Endothelial cell (in vitro differentiated cells): ENCODE measurements at regions not wholly inside any gene's neighbourhood (a gene's known extent, or its start where the extent isn't known, plus 50 kb on each side); places are given as distances from the start of the nearest gene placed in this dataset.

Source experiments
- DNase-seq: peaks from one replicate; pipeline ENCODE4 v3.0.0; 2021; ENCODE audit warnings: low spot score
- H3K27ac Mint-ChIP-seq: one replicate; pipeline ENCODE4 v1.8.0; 2021; ENCODE audit warnings: mixed read lengths, inconsistent platforms; ENCODE audit not compliant: unreplicated experiment
- H3K27me3 Mint-ChIP-seq: one replicate; pipeline ENCODE4 v1.8.0; 2021; ENCODE audit warnings: mild to moderate bottlenecking, moderate library complexity, mixed read lengths, inconsistent platforms; ENCODE audit not compliant: unreplicated experiment
- H3K36me3 Mint-ChIP-seq: one replicate; pipeline ENCODE4 v1.8.0; 2021; ENCODE audit warnings: mild to moderate bottlenecking, low read depth, mixed read lengths, inconsistent platforms; ENCODE audit not compliant: unreplicated experiment
- H3K4me1 Mint-ChIP-seq: one replicate; pipeline ENCODE4 v1.8.0; 2021; ENCODE audit warnings: mild to moderate bottlenecking, mixed read lengths, inconsistent platforms; ENCODE audit not compliant: unreplicated experiment
- H3K4me3 Mint-ChIP-seq: one replicate; pipeline ENCODE4 v1.8.0; 2021; ENCODE audit warnings: mild to moderate bottlenecking, mixed read lengths, inconsistent platforms; ENCODE audit not compliant: unreplicated experiment
- H3K9me3 Mint-ChIP-seq: one replicate; pipeline ENCODE4 v1.8.0; 2021; ENCODE audit warnings: mixed read lengths, inconsistent platforms; ENCODE audit not compliant: unreplicated experiment
- CTCF ChIP-seq: fragments of 200-600 bp; sonication (generic); IDR thresholded peaks from one replicate; pipeline ENCODE4 v1.5.0; 2021; ENCODE audit warnings: antibody characterized with exemption; ENCODE audit not compliant: unreplicated experiment

GRCh38 chr9:115285836-115286235, 167.9 kb upstream of the TNC start:
- Mint-ChIP-seq H3K4me1 (peaks cover 6% of the 10 kb centered on the region), H3K9me3 (no peaks in the 10 kb centered on the region), H3K27me3 (peaks cover 1% of the 10 kb centered on the region), H3K4me3 (no peak overlapping the region), H3K27ac (no peak overlapping the region), H3K36me3 (no peaks in the 10 kb centered on the region)
- no peak for TF ChIP-seq CTCF
- no peak for DNase-seq

- no peaks in the 10 kb centered on the region for H3K36me3 Mint-ChIP-seq
- peaks cover 1% of the 10 kb centered on the region for H3K27me3 Mint-ChIP-seq
- H3K4me3 Mint-ChIP-seq = no peak overlapping the region
- peaks cover 3% of the 10 kb centered on the region for H3K4me1 Mint-ChIP-seq
- no peak for DNase-seq
- no peaks in the 10 kb centered on the region for H3K9me3 Mint-ChIP-seq
- no peak for TF ChIP-seq CTCF
- H3K27ac Mint-ChIP-seq = no peak overlapping the region
Measured at GRCh38 chr9:115286411-115286810, 168.5 kb upstream of the TNC start.

GRCh38 chr9:115289757-115290208, 171.8 kb upstream of the TNC start:
- TF ChIP-seq CTCF = no peak
- DNase-seq = no peak
- H3K4me1 Mint-ChIP-seq = peaks cover 7% of the 10 kb centered on the region
- no peaks in the 10 kb centered on the region for H3K27me3 Mint-ChIP-seq
- H3K36me3 Mint-ChIP-seq = no peaks in the 10 kb centered on the region
- H3K9me3 Mint-ChIP-seq = no peaks in the 10 kb centered on the region
- no peak overlapping the region for H3K27ac Mint-ChIP-seq
- no peak overlapping the region for H3K4me3 Mint-ChIP-seq

- TF ChIP-seq CTCF = no peak
- Mint-ChIP-seq H3K36me3 (no peaks in the 10 kb centered on the region), H3K4me3 (no peak overlapping the region), H3K27ac (no peak overlapping the region), H3K9me3 (no peaks in the 10 kb centered on the region), H3K4me1 (peaks cover 7% of the 10 kb centered on the region), H3K27me3 (no peaks in the 10 kb centered on the region)
- no peak for DNase-seq
Measured at GRCh38 chr9:115291841-115292240, 173.9 kb upstream of the TNC start.

GRCh38 chr9:115292584-115293279, 174.8 kb upstream of the TNC start:
- Mint-ChIP-seq H3K9me3 (no peaks in the 10 kb centered on the region), H3K27me3 (no peaks in the 10 kb centered on the region), H3K4me1 (peaks cover 7% of the 10 kb centered on the region), H3K4me3 (no peak overlapping the region), H3K36me3 (no peaks in the 10 kb centered on the region), H3K27ac (no peak overlapping the region)
- no peak for DNase-seq
- TF ChIP-seq CTCF = no peak
